22Rv1 (cell line): ENCODE measurements at regions not wholly inside any gene's neighbourhood (a gene's known extent, or its start where the extent isn't known, plus 50 kb on each side); places are given as distances from the start of the nearest gene placed in this dataset.

Experiments
- CTCF ChIP-seq: fragments of 450-650 bp; IDR thresholded peaks from 2 replicates; pipeline ENCODE4 v1.5.1; 2017; ENCODE audit warnings: mild to moderate bottlenecking
- ZFX ChIP-seq: fragments of 450-650 bp; IDR thresholded peaks from 2 replicates; pipeline ENCODE4 v1.6.1; 2017; ENCODE audit warnings: antibody characterized with exemption, borderline replicate concordance

- TF ChIP-seq CTCF (no peak), ZFX (no peak)
Observed at GRCh38 chr21:16713331-16714117, 799.3 kb upstream of the CXADR start.
